Left lung (tissue), 4 donors: ENCODE measurements at regions not wholly inside any gene's neighbourhood (a gene's known extent, or its start where the extent isn't known, plus 50 kb on each side); places are given as distances from the start of the nearest gene placed in this dataset.

Experiments
- ATAC-seq: fragments of 200-7000 bp; cut with Tn5 transposase; one replicate; pipeline ENCODE4 v1.9.1; 2020; ENCODE audit warnings: moderate library complexity
- DNase-seq, 4 donors: peaks; one replicate each; pipeline ENCODE4 v3.0.0-alpha.2; 2013 to 2020
- H3K27ac ChIP-seq, 2 donors: fragments of 200-600 bp; sonication (generic) in 1 of 2; one replicate each; pipeline versions ENCODE4 v1.5.0 to v1.8.0; 2020 to 2021
- H3K27me3 ChIP-seq, 2 donors: fragments of 200-600 bp; sonication (generic) in 1 of 2; one replicate each; pipeline versions ENCODE4 v1.5.0 to v1.8.0; 2020 to 2021
- H3K36me3 ChIP-seq, 2 donors: fragments of 200-600 bp; sonication (generic) in 1 of 2; one replicate each; pipeline versions ENCODE4 v1.5.0 to v1.8.0; 2020 to 2021
- H3K4me1 ChIP-seq, 2 donors: fragments of 200-600 bp; one replicate each; pipeline ENCODE4 v1.8.0; 2021
- H3K4me3 ChIP-seq, 2 donors: fragments of 200-600 bp; sonication (generic) in 1 of 2; one replicate each; pipeline versions ENCODE4 v1.5.0 to v1.8.0; 2020 to 2021; ENCODE audit warnings: mild to moderate bottlenecking in 1 of 2
- H3K9me3 ChIP-seq, 2 donors: fragments of 200-600 bp; sonication (generic) in 1 of 2; one replicate each; pipeline versions ENCODE4 v1.5.0 to v1.8.0; 2020 to 2021
- intact Hi-C, 2 donors: fragments of 100-400 bp; cut with DNase I; formaldehyde crosslinking; loops; one replicate each; pipeline versions ENCODE4 v1.11.2 to v1.14.2; 2022
- TF ChIP-seq, protein P1 (sequence below), 2 donors: fragments of 200-600 bp; sonication (generic) in 1 of 2; IDR thresholded peaks; one replicate each; pipeline versions ENCODE4 v1.5.0 to v1.8.0; 2021; ENCODE audit warnings: antibody characterized with exemption in 2 of 2
- donor health status: DM: no; HTN: yes; CAD: no.
- donor health status: DM: no; HTN: no; CAD: no.

DNA sequence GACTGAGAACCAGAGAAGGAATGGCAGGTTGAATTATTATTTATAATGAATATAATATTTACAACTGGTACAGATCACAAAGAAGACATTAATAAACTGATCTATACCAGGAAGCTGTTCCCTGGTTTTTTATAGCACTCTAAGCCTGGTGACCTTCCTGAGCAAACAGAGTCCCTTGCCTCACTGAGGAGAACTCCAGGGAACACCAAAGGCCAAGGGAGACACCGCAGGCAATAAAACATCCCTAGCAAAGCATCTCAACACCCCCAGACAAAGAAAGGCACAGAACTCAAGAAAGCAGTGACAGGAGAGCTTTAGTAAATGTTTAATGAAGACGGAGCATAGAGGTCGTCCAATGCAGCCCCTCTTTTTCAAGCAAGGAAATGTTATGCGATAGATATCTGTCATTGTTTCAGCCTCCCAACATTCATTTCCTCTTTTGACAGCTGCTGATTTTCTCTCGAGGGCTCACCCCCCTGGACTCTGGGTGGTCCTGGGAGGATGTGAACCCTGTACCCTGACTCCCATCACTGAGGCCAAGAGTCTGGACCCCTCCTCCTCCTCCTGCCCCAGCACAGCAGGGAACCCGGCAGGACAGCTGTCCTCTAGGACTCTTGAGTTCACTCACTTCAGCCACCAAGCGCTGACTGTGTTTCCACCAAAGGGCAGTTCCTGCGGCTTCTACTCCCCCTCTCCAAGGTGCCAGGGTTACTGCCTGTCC is 342.5 kb upstream of the GATB start:
- Histone ChIP-seq H3K36me3 (no peaks in the 10 kb centered on the region), H3K4me3 (no peak overlapping the region), H3K27me3 (no peaks in the 10 kb centered on the region), H3K27ac (no peak overlapping the region), H3K9me3 (no peaks in the 10 kb centered on the region), H3K4me1 (peaks cover 3 to 23% of the 10 kb centered on the region in 2 donors)
- intact Hi-C loops, result no loop called here
- no peak for DNase-seq
- ATAC-seq, result no peak
- TF ChIP-seq, protein P1, sequence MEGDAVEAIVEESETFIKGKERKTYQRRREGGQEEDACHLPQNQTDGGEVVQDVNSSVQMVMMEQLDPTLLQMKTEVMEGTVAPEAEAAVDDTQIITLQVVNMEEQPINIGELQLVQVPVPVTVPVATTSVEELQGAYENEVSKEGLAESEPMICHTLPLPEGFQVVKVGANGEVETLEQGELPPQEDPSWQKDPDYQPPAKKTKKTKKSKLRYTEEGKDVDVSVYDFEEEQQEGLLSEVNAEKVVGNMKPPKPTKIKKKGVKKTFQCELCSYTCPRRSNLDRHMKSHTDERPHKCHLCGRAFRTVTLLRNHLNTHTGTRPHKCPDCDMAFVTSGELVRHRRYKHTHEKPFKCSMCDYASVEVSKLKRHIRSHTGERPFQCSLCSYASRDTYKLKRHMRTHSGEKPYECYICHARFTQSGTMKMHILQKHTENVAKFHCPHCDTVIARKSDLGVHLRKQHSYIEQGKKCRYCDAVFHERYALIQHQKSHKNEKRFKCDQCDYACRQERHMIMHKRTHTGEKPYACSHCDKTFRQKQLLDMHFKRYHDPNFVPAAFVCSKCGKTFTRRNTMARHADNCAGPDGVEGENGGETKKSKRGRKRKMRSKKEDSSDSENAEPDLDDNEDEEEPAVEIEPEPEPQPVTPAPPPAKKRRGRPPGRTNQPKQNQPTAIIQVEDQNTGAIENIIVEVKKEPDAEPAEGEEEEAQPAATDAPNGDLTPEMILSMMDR (IDR thresholded peaks at IDR 0.05), result no peak

DNA sequence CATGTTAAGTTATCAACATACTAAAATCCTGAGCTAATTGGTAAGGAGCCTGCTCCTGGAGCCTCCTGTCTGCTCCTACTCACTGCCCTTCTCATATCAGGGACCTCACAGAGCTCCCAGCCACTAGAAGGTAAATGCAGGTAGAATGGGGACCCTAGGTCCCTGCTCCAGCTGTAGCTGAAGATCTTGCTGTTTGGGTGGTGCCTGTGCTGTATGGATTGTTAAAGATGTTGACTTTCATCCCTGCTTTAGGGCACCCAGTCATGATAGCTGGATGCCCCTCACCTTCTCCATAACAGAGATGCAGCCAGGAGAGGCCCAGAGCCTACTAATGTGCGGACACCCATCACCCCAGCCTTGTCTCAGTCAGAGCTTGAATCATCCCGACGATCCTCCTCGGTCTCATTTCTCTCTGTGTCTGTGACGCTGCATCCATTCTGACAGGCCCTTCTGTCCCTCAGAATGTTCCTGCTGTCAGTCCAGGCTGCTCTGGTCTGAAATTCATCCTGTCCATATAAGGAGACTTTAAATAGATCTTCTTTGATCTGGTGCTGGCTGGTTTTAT is 341.7 kb upstream of the GATB start:
- peaks cover 3 to 23% of the 10 kb centered on the region in 2 donors for H3K4me1 ChIP-seq
- H3K27ac ChIP-seq, result no peak overlapping the region
- H3K4me3 ChIP-seq, result no peak overlapping the region
- TF ChIP-seq, protein P1 (IDR thresholded peaks at IDR 0.05), result no peak
- H3K36me3 ChIP-seq, result no peaks in the 10 kb centered on the region
- intact Hi-C loops, result no loop called here
- no peaks in the 10 kb centered on the region for H3K27me3 ChIP-seq
- ATAC-seq, result no peak
- no peaks in the 10 kb centered on the region for H3K9me3 ChIP-seq
- DNase-seq, result no peak

DNA sequence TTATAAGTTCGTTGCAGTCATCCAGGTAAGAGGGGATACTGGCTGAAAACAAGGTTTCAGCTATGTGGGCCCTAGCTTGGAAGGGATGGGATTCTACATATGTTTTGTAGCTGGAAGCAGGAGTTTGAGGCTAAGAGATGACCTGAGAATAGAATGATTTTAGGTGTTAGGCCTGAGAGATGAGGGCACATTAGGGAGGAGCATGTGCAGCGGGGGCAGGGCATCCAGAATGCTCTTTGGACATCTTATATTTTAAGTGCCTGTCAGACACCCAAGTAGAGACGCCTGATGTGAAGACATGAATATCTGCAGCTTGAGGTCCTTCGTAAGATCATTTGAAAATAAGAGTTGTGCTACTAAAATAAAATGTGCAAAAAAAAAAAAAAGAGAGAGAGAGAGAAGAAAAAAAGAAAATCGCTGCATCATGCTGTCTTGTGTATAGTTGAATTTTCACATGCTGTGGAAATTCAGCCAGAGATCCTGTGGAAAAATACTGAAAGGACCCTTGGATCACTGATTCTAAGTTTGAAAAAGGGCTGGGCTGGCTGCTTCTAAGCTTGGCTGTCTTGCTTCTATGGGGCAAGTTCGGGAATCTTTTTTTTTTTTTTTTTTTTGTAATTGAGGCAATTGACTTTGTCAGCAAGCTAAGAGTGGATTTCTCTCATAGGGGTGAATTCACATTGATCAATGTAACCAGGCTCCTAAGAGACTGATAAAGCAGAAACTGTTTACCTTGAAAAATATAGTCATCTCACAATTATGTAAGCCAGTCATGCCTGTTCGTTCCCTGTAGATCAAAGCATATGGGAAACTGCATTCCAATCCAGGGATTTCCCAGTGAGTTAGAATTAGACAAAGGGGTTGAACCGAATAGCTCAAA is 341.0 kb upstream of the GATB start:
- TF ChIP-seq, protein P1 (IDR thresholded peaks at IDR 0.05), result no peak
- Histone ChIP-seq H3K4me3 (no peak overlapping the region), H3K4me1 (peaks cover 3 to 21% of the 10 kb centered on the region in 2 donors), H3K9me3 (no peaks in the 10 kb centered on the region), H3K27me3 (no peaks in the 10 kb centered on the region), H3K36me3 (no peaks in the 10 kb centered on the region), H3K27ac (no peak overlapping the region)
- DNase-seq (no peak), ATAC-seq (no peak)
- intact Hi-C loops, result no loop called here

DNA sequence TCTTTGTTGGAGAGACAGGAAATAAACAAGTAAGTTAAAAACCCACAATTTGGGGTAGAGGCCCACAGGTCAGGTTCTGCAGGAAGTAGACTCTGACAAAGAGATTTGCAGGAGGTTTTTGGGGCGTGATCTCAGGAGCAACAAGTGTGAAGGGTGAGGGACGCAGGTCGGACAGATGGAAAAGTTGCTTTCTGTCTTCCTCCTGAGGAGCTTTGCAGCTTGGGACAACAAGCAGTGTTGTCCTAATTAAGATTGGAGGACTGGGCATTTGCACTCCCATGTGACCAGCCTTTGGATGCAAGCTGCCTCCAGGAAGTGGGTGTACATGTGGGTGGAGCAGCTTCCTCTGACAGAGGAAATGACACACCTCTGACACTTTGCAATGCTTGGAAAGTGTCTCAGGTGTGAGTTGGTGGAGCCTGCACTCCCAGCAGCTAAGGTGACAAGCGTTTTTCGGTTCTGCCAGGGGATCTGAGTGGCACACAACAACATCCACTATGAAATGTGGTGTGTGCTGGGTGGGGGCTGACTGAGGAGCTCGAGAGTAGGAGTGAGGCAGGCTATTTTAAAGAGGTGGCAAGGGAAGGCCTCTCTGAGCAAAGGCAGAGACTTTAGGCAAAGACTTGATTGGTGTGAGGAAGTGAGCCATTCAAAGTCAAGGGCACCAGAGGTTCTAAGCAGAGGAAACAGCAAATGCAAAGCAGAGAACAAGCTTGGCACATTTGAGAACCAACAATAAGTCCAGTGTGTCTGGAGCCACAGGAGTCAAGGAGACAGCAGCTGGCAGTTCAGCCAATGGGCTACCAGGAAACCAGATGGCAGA is 339.8 kb upstream of the GATB start:
- H3K27me3 ChIP-seq, result no peaks in the 10 kb centered on the region
- H3K9me3 ChIP-seq, result no peaks in the 10 kb centered on the region
- no peak for DNase-seq
- intact Hi-C loops, result no loop called here
- no peak overlapping the region for H3K4me3 ChIP-seq
- H3K4me1 ChIP-seq, result peaks cover 1 to 10% of the 10 kb centered on the region in 2 donors
- peak overlapping the region in 1 of 2 donors; percentile 42 for H3K27ac ChIP-seq
- TF ChIP-seq, protein P1 (IDR thresholded peaks at IDR 0.05), result no peak
- H3K36me3 ChIP-seq, result no peaks in the 10 kb centered on the region
- ATAC-seq, result peak; percentile 31
